ENCODE measurements at regions not wholly inside any gene's neighbourhood (a gene's known extent, or its start where the extent isn't known, plus 50 kb on each side); places are given as distances from the start of the nearest gene placed in this dataset.

DNA sequence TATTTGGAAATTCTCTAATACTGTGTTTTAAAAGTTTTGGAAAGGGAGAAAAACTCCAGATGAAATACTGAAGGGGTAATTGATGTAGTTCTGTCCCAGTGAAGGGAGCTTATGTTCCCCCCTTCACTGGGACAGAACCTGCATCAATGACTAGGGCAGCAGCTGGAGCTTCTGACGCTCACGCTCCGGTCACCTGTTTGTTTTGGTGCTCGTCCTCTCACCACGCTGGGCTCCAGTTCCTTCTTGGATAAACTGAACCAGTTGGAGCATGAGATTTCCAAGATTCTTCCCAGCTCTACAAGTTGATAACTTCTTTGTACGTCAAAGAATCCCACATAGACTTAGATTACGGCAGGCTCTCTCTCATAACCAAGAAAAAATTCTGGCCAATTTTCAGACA lies 51.4 kb upstream of the HNRNPU start:
- Mint-ChIP-seq H3K4me1 (ENCODE audit: low read depth) (peaks cover 15% of the 10 kb centered on the region), H3K9me3 (no peaks in the 10 kb centered on the region), H3K27me3 (peaks cover 2% of the 10 kb centered on the region), H3K36me3 (ENCODE audit: low read depth) (peaks cover 7% of the 10 kb centered on the region), H3K4me3 (no peak overlapping the region), H3K27ac (no peak overlapping the region)
- intact Hi-C loops (cut with micrococcal nuclease) = loop anchor here (5.0 kb wide), 1 partner anchor 53 kb away; the partner anchor contains the start of gene HNRNPU

DNA sequence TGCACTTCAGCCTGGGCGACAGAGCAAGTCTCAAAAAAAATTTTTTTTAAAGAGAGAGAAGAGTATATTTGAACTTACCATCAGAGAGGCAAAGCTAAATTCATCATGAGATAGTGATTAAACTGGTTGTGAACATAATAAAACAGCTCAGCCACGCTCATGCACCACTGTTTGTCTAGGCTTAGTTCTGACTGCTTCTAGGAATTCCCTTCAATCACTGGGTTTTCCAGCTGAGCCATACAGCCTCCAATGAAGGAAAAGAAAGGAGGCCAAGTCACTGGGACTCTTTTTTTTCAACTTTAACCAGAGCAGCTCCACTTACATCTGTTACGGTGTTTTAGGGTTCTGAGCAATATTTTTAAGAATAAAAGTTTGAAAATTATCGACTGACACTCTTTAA lies 50.4 kb upstream of the HNRNPU start:
- intact Hi-C loops (cut with micrococcal nuclease) = loop anchor here (5.0 kb wide), 1 partner anchor 52 kb away; the partner anchor contains the start of gene HNRNPU
- Mint-ChIP-seq H3K4me1 (ENCODE audit: low read depth) (peaks cover 8% of the 10 kb centered on the region), H3K27me3 (peaks cover 2% of the 10 kb centered on the region), H3K36me3 (ENCODE audit: low read depth) (peaks cover 7% of the 10 kb centered on the region), H3K27ac (no peak overlapping the region), H3K4me3 (no peak overlapping the region), H3K9me3 (no peaks in the 10 kb centered on the region)

Data from dendritic cell treated with granulocyte-macrophage colony-stimulating factor and Interleukin-4, amounts not matched to agents 40 ng/mL and 50 ng/mL, for 4 days (primary cell).